Neural cell (in vitro differentiated cells): ENCODE measurements at regions not wholly inside any gene's neighbourhood (a gene's known extent, or its start where the extent isn't known, plus 50 kb on each side); places are given as distances from the start of the nearest gene placed in this dataset.

Experiments used
- H2AFZ ChIP-seq: fragments of 200-600, 300-800 bp; sonication (generic), shearing (Covaris generic); 2 replicates; pipeline ENCODE4 v1.6.0; 2014; ENCODE audit warnings: low read depth, mild to moderate bottlenecking, antibody characterized with exemption, low read length, moderate library complexity
- H3F3A ChIP-seq: fragments of 200-600 bp; shearing (Covaris generic); 2 replicates; pipeline ENCODE4 v1.6.1; 2016; ENCODE audit warnings: mild to moderate bottlenecking, moderate library complexity, mixed read lengths, antibody characterized with exemption, low read length; ENCODE audit not compliant: insufficient read depth, poor library complexity, severe bottlenecking
- H3K27ac ChIP-seq: fragments of 200-600, 300-800 bp; sonication (generic), shearing (Covaris generic); 2 replicates; pipeline ENCODE4 v1.5.1; 2014; ENCODE audit warnings: mild to moderate bottlenecking, low read length, moderate library complexity
- H3K27me3 ChIP-seq: fragments of 300-800, 200-600 bp; sonication (generic), shearing (Covaris generic); 2 replicates; pipeline ENCODE4 v1.6.0; 2014; ENCODE audit warnings: mild to moderate bottlenecking, low read depth, low read length, moderate library complexity; ENCODE audit not compliant: insufficient read depth
- H3K36me3 ChIP-seq: fragments of 300-800, 200-600 bp; sonication (generic), shearing (Covaris generic); 2 replicates; pipeline ENCODE4 v1.5.1; 2014; ENCODE audit warnings: mild to moderate bottlenecking, antibody characterized with exemption, low read length, moderate library complexity; ENCODE audit not compliant: insufficient read depth
- H3K4me2 ChIP-seq: fragments of 300-800, 200-600 bp; sonication (generic), shearing (Covaris generic); 2 replicates; pipeline ENCODE4 v1.6.0; 2014; ENCODE audit warnings: mild to moderate bottlenecking, low read length
- H3K4me3 ChIP-seq: fragments of 300-800, 200-600 bp; sonication (generic), shearing (Covaris generic); 2 replicates; pipeline ENCODE4 v1.5.1; 2014; ENCODE audit warnings: mild to moderate bottlenecking, low read length, moderate library complexity
- H3K79me2 ChIP-seq: fragments of 200-600 bp; shearing (Covaris generic); replicated peaks from 2 replicates; pipeline ENCODE4 v1.6.0; 2014; ENCODE audit warnings: mild to moderate bottlenecking, low read length, moderate library complexity; ENCODE audit not compliant: insufficient read depth
- H3K9ac ChIP-seq: fragments of 300-800, 200-600 bp; sonication (generic), shearing (Covaris generic); 2 replicates; pipeline ENCODE4 v1.6.1; 2016; ENCODE audit warnings: mild to moderate bottlenecking, low read length, mixed read lengths
- H3K9me2 ChIP-seq: fragments of 200-600 bp; shearing (Covaris generic); 2 replicates; pipeline ENCODE4 v1.6.1; 2016; ENCODE audit warnings: mild to moderate bottlenecking, low read length, mixed read lengths; ENCODE audit not compliant: insufficient read depth
- H3K9me3 ChIP-seq: fragments of 200-600, 300-800 bp; sonication (generic), shearing (Covaris generic); 2 replicates; pipeline ENCODE4 v1.6.1; 2016; ENCODE audit warnings: mild to moderate bottlenecking, mixed run types, low read length, moderate library complexity, mixed read lengths
- H4K20me1 ChIP-seq: fragments of 200-600 bp; shearing (Covaris generic); 2 replicates; pipeline ENCODE4 v1.6.1; 2016; ENCODE audit warnings: mild to moderate bottlenecking, mixed run types; ENCODE audit not compliant: insufficient read depth
- EP300 ChIP-seq: fragments of 450-650 bp; conservative IDR thresholded peaks from 2 replicates; pipeline ENCODE4 v1.6.1; 2014; ENCODE audit warnings: antibody characterized with exemption, mild to moderate bottlenecking, moderate library complexity; ENCODE audit not compliant: poor library complexity, severe bottlenecking
- EZH2 ChIP-seq: fragments of 200-600, 300-800 bp; shearing (Covaris generic), sonication (generic); IDR thresholded peaks from 2 replicates; pipeline ENCODE4 v1.6.1; 2014; ENCODE audit warnings: antibody characterized with exemption, low read length, borderline replicate concordance, mild to moderate bottlenecking; ENCODE audit not compliant: insufficient read depth, poor library complexity, severe bottlenecking
- MXI1 ChIP-seq: fragments of 450-650 bp; conservative IDR thresholded peaks from 2 replicates; pipeline ENCODE4 v1.6.1; 2014; ENCODE audit warnings: antibody characterized with exemption, mild to moderate bottlenecking; ENCODE audit not compliant: poor library complexity, severe bottlenecking
- SMC3 ChIP-seq: fragments of 450-650 bp; conservative IDR thresholded peaks from 2 replicates; pipeline ENCODE4 v1.6.1; 2014; ENCODE audit warnings: antibody characterized with exemption, mild to moderate bottlenecking, moderate library complexity; ENCODE audit not compliant: poor library complexity
- TAF1 ChIP-seq: IDR thresholded peaks from 2 replicates; pipeline ENCODE4 v1.6.1; 2012; ENCODE audit warnings: low read depth
- TF ChIP-seq, protein P1 (sequence below): IDR thresholded peaks from 2 replicates; pipeline ENCODE4 v1.6.1; 2012; ENCODE audit warnings: borderline replicate concordance
- TF ChIP-seq, protein P2 (sequence below): fragments of 450-650 bp; IDR thresholded peaks from 2 replicates; pipeline ENCODE4 v1.5.1; 2014; ENCODE audit warnings: antibody characterized with exemption, mild to moderate bottlenecking, moderate library complexity; ENCODE audit not compliant: poor library complexity, severe bottlenecking

DNA sequence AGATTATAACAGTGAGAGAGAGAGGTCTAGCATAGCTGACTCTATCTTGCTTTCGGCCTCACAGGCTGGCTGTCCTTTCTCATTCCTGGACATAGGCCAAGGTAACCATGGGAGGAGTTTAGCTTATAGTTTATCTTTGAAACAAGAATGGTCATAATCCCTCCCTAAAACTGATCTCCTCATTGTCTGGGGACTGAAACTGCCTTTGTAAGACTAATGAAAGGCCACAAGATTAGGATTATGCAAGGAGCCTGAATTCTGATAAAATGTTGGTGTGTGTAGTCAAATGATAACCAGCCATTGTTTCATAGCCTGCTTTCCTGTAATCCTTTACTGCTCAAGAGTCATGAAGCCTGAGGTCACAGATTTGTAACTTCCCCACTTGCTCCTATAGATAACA, 131.9 kb upstream of the LYPLAL1 start:
- no peaks in the 10 kb centered on the region for H3K36me3 ChIP-seq
- H3F3A ChIP-seq, result no peaks in the 10 kb centered on the region
- no peak overlapping the region for H3K4me2 ChIP-seq
- H3K9me2 ChIP-seq, result no peaks in the 10 kb centered on the region
- H3K9me3 ChIP-seq, result no peaks in the 10 kb centered on the region
- H3K27me3 ChIP-seq, result no peaks in the 10 kb centered on the region
- no peaks in the 10 kb centered on the region for H3K79me2 ChIP-seq
- no peaks in the 10 kb centered on the region for H4K20me1 ChIP-seq
- H2AFZ ChIP-seq, result no peak overlapping the region
- no peak for TF ChIP-seq EP300
- no peak overlapping the region for H3K27ac ChIP-seq
- H3K4me3 ChIP-seq, result no peak overlapping the region
- H3K9ac ChIP-seq, result no peak overlapping the region

DNA sequence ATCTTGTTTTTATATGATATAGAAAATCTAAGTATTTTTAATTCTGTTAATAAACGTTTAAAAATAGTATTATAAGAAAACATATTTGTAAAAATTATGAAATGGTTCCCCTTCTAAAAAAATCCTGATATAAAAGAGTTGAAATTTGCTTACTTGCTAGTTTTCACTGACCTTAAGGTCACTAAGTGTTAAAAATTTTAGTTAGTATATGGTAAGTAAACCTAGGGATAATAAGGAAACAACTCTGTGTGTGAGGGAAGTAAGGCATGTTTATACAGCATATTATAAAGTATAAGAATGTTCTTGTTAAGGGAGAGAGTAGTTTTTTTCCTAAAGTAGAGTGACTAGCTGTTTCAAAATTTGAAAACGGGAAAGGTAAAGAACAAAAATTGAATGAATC, 130.9 kb upstream of the LYPLAL1 start:
- no peak overlapping the region for H3K4me2 ChIP-seq
- H3F3A ChIP-seq, result no peaks in the 10 kb centered on the region
- no peak overlapping the region for H2AFZ ChIP-seq
- no peaks in the 10 kb centered on the region for H3K79me2 ChIP-seq
- H3K36me3 ChIP-seq, result no peaks in the 10 kb centered on the region
- no peak overlapping the region for H3K4me3 ChIP-seq
- TF ChIP-seq EP300 (no peak), SMC3 (no peak), EZH2 (no peak), MXI1 (no peak)
- TF ChIP-seq, protein P1, sequence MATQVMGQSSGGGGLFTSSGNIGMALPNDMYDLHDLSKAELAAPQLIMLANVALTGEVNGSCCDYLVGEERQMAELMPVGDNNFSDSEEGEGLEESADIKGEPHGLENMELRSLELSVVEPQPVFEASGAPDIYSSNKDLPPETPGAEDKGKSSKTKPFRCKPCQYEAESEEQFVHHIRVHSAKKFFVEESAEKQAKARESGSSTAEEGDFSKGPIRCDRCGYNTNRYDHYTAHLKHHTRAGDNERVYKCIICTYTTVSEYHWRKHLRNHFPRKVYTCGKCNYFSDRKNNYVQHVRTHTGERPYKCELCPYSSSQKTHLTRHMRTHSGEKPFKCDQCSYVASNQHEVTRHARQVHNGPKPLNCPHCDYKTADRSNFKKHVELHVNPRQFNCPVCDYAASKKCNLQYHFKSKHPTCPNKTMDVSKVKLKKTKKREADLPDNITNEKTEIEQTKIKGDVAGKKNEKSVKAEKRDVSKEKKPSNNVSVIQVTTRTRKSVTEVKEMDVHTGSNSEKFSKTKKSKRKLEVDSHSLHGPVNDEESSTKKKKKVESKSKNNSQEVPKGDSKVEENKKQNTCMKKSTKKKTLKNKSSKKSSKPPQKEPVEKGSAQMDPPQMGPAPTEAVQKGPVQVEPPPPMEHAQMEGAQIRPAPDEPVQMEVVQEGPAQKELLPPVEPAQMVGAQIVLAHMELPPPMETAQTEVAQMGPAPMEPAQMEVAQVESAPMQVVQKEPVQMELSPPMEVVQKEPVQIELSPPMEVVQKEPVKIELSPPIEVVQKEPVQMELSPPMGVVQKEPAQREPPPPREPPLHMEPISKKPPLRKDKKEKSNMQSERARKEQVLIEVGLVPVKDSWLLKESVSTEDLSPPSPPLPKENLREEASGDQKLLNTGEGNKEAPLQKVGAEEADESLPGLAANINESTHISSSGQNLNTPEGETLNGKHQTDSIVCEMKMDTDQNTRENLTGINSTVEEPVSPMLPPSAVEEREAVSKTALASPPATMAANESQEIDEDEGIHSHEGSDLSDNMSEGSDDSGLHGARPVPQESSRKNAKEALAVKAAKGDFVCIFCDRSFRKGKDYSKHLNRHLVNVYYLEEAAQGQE, result no peak
- TF ChIP-seq, protein P2, sequence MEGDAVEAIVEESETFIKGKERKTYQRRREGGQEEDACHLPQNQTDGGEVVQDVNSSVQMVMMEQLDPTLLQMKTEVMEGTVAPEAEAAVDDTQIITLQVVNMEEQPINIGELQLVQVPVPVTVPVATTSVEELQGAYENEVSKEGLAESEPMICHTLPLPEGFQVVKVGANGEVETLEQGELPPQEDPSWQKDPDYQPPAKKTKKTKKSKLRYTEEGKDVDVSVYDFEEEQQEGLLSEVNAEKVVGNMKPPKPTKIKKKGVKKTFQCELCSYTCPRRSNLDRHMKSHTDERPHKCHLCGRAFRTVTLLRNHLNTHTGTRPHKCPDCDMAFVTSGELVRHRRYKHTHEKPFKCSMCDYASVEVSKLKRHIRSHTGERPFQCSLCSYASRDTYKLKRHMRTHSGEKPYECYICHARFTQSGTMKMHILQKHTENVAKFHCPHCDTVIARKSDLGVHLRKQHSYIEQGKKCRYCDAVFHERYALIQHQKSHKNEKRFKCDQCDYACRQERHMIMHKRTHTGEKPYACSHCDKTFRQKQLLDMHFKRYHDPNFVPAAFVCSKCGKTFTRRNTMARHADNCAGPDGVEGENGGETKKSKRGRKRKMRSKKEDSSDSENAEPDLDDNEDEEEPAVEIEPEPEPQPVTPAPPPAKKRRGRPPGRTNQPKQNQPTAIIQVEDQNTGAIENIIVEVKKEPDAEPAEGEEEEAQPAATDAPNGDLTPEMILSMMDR, result no peak
- H3K9ac ChIP-seq, result no peak overlapping the region
- no peaks in the 10 kb centered on the region for H3K27me3 ChIP-seq
- H3K27ac ChIP-seq, result no peak overlapping the region
- H4K20me1 ChIP-seq, result no peaks in the 10 kb centered on the region
- H3K9me2 ChIP-seq, result no peaks in the 10 kb centered on the region
- H3K9me3 ChIP-seq, result no peaks in the 10 kb centered on the region

DNA sequence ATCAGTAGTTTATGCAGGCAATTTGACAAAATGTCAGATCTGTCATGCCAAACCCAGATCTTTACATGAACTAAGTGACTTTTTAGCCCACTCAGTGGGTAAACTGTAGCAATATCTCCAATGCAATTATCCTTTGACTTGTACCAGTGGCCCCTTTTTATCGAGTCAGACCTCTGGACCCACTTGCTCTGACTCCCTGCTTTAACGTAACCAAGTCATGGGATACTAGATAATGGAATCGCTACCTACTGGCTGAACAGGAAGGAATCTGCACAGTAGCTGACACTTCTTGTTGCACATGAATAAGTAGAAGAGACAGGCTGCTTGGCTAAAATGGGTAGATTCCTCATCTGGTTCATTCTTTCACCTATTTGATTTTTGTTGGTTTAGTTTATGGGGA, 128.4 kb upstream of the LYPLAL1 start:
- Histone ChIP-seq H3K9ac (no peak overlapping the region), H4K20me1 (no peaks in the 10 kb centered on the region), H3K4me2 (no peak overlapping the region), H3K4me3 (no peak overlapping the region), H3K27ac (no peak overlapping the region), H3K27me3 (no peaks in the 10 kb centered on the region), H2AFZ (no peak overlapping the region), H3F3A (no peaks in the 10 kb centered on the region), H3K79me2 (no peaks in the 10 kb centered on the region), H3K9me3 (no peaks in the 10 kb centered on the region), H3K9me2 (no peaks in the 10 kb centered on the region), H3K36me3 (no peaks in the 10 kb centered on the region)
- TF ChIP-seq EP300 (no peak), TAF1 (no peak)
